IPS-NIHi7 (cell line): ENCODE measurements at regions not wholly inside any gene's neighbourhood (a gene's known extent, or its start where the extent isn't known, plus 50 kb on each side); places are given as distances from the start of the nearest gene placed in this dataset.
"Not testable (repeated sequence)": the region's sequence is repeated elsewhere in the genome, so short reads cannot be mapped to it uniquely, and the experiment has no call there.

Experiments
- DNase-seq: peaks from one replicate; pipeline ENCODE4 v3.0.0; 2012; ENCODE audit warnings: mixed read lengths; ENCODE audit errors: extremely low spot score

DNA sequence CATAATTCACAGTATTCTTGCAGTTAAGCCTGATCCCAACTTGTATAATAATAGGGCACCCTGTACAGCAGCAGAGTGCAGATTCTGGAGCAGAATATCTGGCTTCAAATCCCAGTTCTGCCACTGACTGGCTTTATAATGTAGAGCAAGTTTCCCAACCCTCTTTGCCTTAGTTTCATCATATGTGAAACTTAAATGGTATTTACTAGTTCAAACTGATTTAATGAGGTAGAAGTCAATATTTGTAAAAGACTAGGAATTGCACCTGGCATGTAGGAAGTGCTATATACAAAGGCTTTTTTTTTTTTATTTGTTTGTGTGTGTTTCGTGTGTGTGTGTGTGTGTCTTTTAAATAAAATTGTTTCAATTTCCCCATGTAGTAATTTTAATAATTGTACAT is 125.9 kb downstream of the CCER1 start:
- DNase-seq: no peak

DNA sequence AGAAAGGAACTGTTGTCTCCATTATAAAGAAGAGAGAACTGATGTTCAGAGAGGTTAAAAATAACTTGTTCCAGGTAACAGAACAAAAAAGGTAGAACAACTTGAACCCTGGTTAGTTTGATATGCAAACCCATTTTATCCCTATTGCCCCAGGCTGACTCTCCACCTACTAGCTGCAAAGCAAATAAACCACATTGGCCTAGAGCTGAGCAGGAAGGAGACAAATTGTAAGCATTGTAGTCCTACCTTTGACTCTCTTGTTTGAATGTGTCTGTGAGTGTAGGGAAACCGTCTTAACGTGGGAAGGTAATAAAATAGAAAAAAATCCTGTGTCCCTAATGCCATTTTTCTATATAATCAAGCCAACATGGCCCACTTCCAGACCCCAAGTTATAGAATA is 126.4 kb downstream of the CCER1 start:
- no peak for DNase-seq

GRCh38 chr12:90827567-90827966 is 127.4 kb downstream of the CCER1 start:
- DNase-seq: no peak

DNA sequence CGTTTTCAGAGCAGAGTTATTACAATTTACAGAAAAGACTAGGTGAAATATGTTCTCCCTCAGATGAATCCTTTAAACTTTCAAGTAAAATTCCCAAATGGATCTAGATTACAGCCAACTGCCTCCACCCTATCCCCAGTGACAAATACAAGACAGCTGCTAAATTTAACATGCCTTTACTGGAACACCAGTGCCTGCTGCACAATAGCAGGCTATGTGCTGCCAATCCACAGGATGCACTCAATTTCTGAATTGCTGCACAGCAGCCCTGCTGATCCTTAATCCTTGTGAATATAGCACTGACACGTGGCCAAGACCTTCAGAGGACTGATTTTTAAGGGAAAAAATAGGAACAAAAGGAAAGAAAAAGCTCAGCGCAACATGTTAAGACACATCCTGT is 128.9 kb downstream of the CCER1 start:
- no peak for DNase-seq

GRCh38 chr12:90823859-90824258 is 131.1 kb downstream of the CCER1 start:
- DNase-seq: no peak

DNA sequence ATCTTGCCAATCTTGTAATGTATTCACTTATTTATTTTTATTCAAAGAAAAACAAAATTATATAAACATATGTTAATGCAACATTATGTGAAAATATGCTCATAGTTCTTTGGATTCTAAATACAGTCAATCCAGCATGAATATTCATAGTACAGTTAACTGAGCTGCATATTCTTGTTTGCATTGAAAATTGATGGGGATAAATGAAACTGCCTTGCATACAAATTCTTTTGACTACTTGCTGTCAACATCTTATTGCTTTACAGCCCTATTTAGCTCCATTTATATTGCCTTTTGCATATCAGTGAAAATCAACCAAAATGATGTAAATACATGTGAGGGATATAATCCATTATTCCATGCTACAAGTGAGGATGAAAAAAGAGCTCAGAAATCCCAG is 135.3 kb downstream of the CCER1 start:
- no peak for DNase-seq

GRCh38 chr12:90816353-90817089 is 138.5 kb downstream of the CCER1 start:
- DNase-seq: no peak

- DNase-seq: no peak
These were observed 145.0 kb downstream of the CCER1 start for GRCh38 chr12:90809940-90810339.

GRCh38 chr12:90808568-90808967 is 146.4 kb downstream of the CCER1 start:
- no peak for DNase-seq

GRCh38 chr12:90802727-90803126 is 152.2 kb downstream of the CCER1 start:
- no peak for DNase-seq

- DNase-seq: no peak
These were observed 153.2 kb downstream of the CCER1 start for GRCh38 chr12:90801776-90802175.

GRCh38 chr12:90794212-90794611 is 160.8 kb downstream of the CCER1 start:
- no peak for DNase-seq

DNA sequence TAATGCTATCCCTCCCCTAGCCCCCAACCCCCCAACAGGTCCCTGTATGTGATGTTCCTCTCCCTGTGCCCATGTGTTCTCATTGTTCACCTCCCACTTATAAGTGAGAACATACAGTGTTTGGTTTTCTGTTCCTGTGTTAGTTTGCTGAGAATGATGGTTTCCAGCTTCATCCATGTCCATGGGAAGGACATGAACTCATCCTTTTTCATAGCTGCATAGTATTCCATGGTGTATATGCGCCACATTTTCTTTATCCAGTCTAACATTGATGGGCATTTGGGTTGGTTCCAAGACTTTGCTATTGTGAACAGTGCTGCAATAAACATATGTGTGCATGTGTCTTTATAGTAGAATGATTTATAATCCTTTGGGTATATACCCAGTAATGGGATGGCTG is 162.3 kb downstream of the CCER1 start:
- not testable (repeated sequence) for DNase-seq

DNA sequence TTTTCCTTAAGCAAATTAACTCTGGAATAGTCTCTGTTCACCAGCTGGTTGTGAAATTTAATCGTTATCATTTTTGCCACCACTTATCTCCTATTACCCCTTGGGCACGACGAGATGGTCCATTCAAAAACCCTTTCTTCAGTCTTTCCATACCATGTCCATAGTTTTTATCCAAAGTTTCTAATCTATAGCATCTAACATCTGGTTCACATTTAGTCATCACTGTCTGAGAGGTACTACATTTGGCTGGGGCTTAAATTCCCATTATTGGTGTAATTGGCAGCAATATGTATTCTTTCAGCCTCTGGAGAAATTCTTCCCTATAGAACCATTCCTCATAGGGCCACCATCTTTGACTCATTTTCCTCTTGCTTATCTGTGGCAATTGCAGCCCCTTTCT is 163.5 kb downstream of the CCER1 start:
- no peak for DNase-seq

DNA sequence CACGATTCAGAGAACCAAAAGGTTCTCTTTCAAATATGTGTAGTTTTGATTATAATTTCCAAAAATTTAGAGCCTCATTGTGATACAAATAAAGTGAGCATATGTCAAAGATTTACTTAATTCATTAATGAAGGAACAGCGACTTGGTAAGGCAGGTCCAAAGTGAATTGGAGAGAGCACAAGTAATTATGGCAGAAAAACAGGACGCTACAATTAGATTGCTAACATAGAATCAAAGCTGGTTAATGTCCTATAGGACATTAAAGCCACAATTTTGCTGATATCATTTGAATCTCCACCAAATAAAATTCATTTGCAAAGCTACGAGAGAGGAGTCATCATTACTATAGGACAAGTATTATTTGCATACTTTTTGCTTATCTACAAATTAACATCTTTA is 164.2 kb downstream of the CCER1 start:
- no peak for DNase-seq

DNA sequence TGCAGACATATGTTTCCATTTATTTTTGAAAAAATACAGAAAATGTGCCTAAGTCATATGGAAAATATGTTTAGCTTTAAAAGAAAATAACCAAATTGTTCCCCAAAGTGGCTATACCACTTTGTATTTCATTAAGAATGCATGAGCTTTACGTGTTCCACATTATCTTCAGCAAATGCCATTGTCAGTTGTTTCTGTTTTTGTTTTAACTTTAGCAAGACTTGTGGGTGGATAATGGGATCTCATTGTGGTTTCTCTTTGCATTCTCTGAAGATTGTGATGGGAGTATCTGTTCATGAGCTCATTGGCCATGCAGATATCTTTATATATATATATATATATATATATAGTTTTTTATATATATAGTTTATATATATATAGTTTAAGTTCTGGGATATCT is 181.5 kb downstream of the CCER1 start:
- DNase-seq: no peak

GRCh38 chr12:90770861-90771260 is 184.1 kb downstream of the CCER1 start:
- DNase-seq: no peak

DNA sequence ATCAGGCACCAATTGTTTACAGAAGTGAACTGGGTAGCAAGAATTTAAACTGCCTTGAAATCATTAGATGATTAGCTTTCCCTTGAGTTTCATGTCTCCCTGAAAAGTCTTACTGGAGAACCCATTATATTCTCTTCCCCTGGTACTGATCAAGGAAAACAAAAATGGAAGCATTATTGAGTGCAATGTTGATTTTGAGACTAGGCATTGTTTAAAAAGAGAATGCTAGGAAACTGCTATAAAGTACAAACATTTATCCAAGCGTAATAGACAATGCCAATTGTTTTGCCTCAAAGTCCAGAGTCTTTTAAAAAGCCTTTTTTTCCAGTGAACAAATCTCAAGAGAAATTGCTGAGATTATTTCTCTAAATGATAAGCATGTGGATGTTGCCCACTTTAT is 197.0 kb downstream of the CCER1 start:
- DNase-seq: no peak

GRCh38 chr12:90745211-90745610 is 209.8 kb downstream of the CCER1 start:
- no peak for DNase-seq

DNA sequence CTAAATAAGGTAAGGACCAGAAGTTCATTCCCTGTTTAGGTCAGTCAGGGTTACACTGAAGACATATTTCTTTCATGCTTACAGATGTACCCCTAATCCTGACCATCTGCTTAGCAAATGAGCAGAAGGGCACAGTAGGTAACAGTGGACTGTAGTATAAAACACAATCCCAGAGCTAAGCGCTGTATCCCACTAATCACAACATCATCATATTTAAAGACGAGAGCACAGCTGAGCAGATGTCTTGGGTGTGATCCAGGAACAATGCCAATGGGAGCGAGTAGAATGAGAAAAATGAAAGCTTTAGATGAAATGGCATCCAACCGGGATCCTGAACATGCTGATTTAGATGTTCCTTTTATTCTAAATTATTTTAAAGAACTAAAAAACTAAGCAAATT is 213.4 kb downstream of the CCER1 start:
- DNase-seq: no peak

- DNase-seq: no peak
These were observed 225.2 kb downstream of the CCER1 start for GRCh38 chr12:90729736-90730135.

DNA sequence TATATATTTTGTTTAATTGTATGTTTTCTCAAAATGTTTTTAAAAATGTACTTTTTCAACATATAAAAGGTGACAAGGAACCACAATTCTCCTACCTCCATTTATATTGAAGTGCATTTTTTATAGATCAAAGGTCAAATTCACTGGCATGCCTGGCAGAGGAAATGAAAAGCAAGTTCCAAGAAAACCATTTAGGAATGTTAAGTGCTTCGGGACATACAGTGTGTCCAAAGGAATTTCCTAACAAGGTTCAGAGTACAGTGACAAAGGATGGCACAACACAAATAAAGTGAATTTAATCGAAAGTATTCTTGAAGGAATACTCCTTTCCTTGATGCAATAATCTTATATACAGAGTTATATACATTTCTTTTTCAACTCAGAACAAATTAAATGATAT is 242.3 kb downstream of the CCER1 start:
- DNase-seq: no peak

GRCh38 chr12:90710711-90711110 is 244.3 kb downstream of the CCER1 start:
- no peak for DNase-seq

DNA sequence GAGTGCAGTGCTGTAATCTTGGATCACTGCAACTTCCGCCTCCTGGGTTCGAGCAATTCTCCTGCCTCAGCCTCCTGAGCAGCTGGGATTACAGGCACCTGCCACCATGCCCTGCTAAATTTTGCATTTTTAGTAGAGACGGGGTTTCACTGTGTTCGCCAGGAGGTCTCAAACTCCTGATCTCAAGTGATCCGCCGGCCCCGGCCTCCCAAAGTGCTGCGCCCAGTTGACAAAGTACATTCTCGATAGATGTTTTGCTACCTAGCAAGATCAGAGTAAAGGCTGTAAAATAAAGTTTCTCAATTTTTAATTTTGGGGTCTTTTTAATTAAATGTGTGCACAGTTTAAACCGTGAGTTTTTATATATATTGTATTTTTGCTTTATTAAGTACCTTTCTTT is 248.9 kb downstream of the CCER1 start:
- DNase-seq: no peak
